T-cell (primary cell): ENCODE measurements at regions not wholly inside any gene's neighbourhood (a gene's known extent, or its start where the extent isn't known, plus 50 kb on each side); places are given as distances from the start of the nearest gene placed in this dataset.

ENCODE experiments used
- ATAC-seq, 4 experiments: fragments of 200-7000 bp in 3 of 4; fragments of 150-1000 bp in 1 of 4; cut with Tn5 transposase; replicated peaks in 1 of 4; 1 replicate in 3 of 4; 2 replicates in 1 of 4; pipeline ENCODE4 v1.10.0; 2021; ENCODE audit warnings: moderate library complexity in 3 of 4, mild to moderate bottlenecking in 2 of 4, moderate number of reproducible peaks in 1 of 4
- CTCF ChIA-PET, 2 donors: fragments of 300-600 bp; sonication (Branson Sonifier 250); formaldehyde crosslinking; loops; one replicate each; lab custom pipeline; 2022; ENCODE audit warnings: antibody characterized with exemption in 2 of 2; lab: Charles Lee
- POLR2A ChIA-PET, 2 donors: fragments of 300-600 bp; sonication (Branson Sonifier 250); formaldehyde crosslinking; loops; one replicate each; lab custom pipeline; 2022; ENCODE audit warnings: antibody characterized with exemption in 2 of 2; lab: Charles Lee
- DNase-seq, 35 experiments: peaks; one replicate each; pipeline versions ENCODE4 v3.0.0 to v3.0.0-alpha.2; 2013 to 2023
- H3K27ac ChIP-seq: one replicate; pipeline ENCODE4 v1.5.1; 2013; ENCODE audit warnings: low read length
- H3K27me3 ChIP-seq, 2 experiments: replicated peaks in 1 of 2; 1 replicate in 1 of 2; 2 replicates in 1 of 2; pipeline versions ENCODE4 v1.6.1 to v1.7.0; 2013; ENCODE audit warnings: low read length in 1 of 2, mixed read lengths in 1 of 2; ENCODE audit not compliant: control insufficient read depth in 2 of 2, insufficient read depth in 2 of 2; ENCODE audit errors: extremely low read depth in 1 of 2
- H3K36me3 ChIP-seq, 2 donors: 1 replicate in 1 of 2; 2 replicates in 1 of 2; pipeline versions ENCODE4 v1.6.1 to v1.7.0; 2013; ENCODE audit warnings: low read length in 1 of 2; ENCODE audit not compliant: control insufficient read depth in 2 of 2, insufficient read depth in 1 of 2; ENCODE audit errors: extremely low read depth in 1 of 2
- H3K4me1 ChIP-seq, 2 experiments: 1 replicate in 1 of 2; 2 replicates in 1 of 2; pipeline versions ENCODE4 v1.6.1 to v1.7.0; 2013; ENCODE audit warnings: low read length in 2 of 2, mixed read lengths in 1 of 2; ENCODE audit not compliant: insufficient read depth in 2 of 2, control insufficient read depth in 1 of 2; ENCODE audit errors: extremely low read depth in 1 of 2
- H3K4me3 ChIP-seq, 2 donors: 1 replicate in 1 of 2; 2 replicates in 1 of 2; pipeline versions ENCODE4 v1.5.1 to v1.7.0; 2013; ENCODE audit warnings: mild to moderate bottlenecking in 2 of 2, low read length in 1 of 2, moderate library complexity in 1 of 2; ENCODE audit not compliant: control insufficient read depth in 1 of 2; ENCODE audit errors: extremely low read depth in 1 of 2
- H3K9me3 ChIP-seq: 2 replicates; pipeline ENCODE4 v1.7.0; 2013
- H3K27ac Mint-ChIP-seq, 2 donors: one replicate each; pipeline ENCODE4 v1.8.0; 2020 to 2021; ENCODE audit warnings: mild to moderate bottlenecking in 2 of 2, mixed read lengths in 2 of 2
- H3K27me3 Mint-ChIP-seq, 2 donors: one replicate each; pipeline ENCODE4 v1.8.0; 2021 to 2022; ENCODE audit warnings: mixed read lengths in 2 of 2
- H3K36me3 Mint-ChIP-seq: one replicate; pipeline ENCODE4 v1.8.0; 2021; ENCODE audit warnings: mixed read lengths
- H3K4me1 Mint-ChIP-seq, 3 donors: one replicate each; pipeline ENCODE4 v1.8.0; 2020 to 2022; ENCODE audit warnings: mixed read lengths in 3 of 3, mild to moderate bottlenecking in 1 of 3
- H3K4me3 Mint-ChIP-seq, 3 donors: one replicate each; pipeline ENCODE4 v1.8.0; 2020 to 2022; ENCODE audit warnings: mild to moderate bottlenecking in 3 of 3, mixed read lengths in 3 of 3, moderate library complexity in 3 of 3
- H3K9me3 Mint-ChIP-seq, 3 donors: one replicate each; pipeline ENCODE4 v1.8.0; 2020 to 2022; ENCODE audit warnings: mixed read lengths in 3 of 3
- WGBS: methylation state at CpG from one replicate; pipeline ENCODE4 v1.1.5; 2013; ENCODE audit warnings: missing lambda C conversion rate; ENCODE audit not compliant: insufficient coverage; 5-methylcytosine and 5-hydroxymethylcytosine counted together

- H3K4me3 ChIP-seq = no peak overlapping the region
- H3K27ac ChIP-seq = no peak overlapping the region
- Mint-ChIP-seq H3K9me3 (no peaks in the 10 kb centered on the region), H3K27me3 (peaks cover 0 to 7% of the 10 kb centered on the region in 2 donors), H3K4me1 (peaks cover 20 to 25% (median 24%) of the 10 kb centered on the region in 3 donors), H3K4me3 (no peak overlapping the region), H3K36me3 (no peaks in the 10 kb centered on the region), H3K27ac (no peak overlapping the region)
- peaks cover 0 to 12% of the 10 kb centered on the region in 2 experiments for H3K27me3 ChIP-seq
- no peaks in the 10 kb centered on the region for H3K9me3 ChIP-seq
- peaks cover 2 to 21% of the 10 kb centered on the region in 2 experiments for H3K4me1 ChIP-seq
- no peak for DNase-seq
- WGBS = 90% methylated on average over 11 of the region's 21 CpGs
- H3K36me3 ChIP-seq = no peaks in the 10 kb centered on the region
- ChIA-PET POLR2A (no interaction called here), CTCF (no interaction called here)
- no peak for ATAC-seq
Measured at GRCh38 chr12:131612092-131612755, 98.7 kb upstream of the SFSWAP start.

GRCh38 chr12:131613186-131613585, 97.7 kb upstream of the SFSWAP start:
- WGBS = 77% methylated on average over 9 of the region's 11 CpGs
- CTCF ChIA-PET = no interaction called here
- no peak overlapping the region for H3K4me3 Mint-ChIP-seq

DNA sequence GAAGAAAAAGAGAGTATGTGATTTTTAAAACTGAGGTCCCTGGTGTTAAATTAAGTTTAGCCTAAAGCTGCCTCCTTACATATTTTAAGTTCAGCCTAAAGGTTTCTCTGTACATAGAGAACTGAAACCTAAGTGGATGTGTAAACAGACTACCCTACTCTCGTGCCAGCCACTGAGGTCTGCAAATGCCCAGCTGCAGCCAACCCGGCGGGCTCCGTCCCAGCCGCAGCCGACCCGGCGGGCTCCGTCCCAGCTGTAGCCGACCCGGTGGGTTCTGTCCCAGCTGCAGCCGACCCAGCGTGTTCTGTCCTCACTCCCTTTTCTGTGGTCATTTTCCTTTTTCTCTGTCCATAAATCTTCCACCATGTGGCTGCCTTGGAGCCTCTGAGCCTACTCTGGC, 97.2 kb upstream of the SFSWAP start:
- WGBS = 95% methylated on average over 12 of the region's 13 CpGs
- Histone ChIP-seq H3K9me3 (no peaks in the 10 kb centered on the region), H3K4me3 (no peak overlapping the region), H3K36me3 (no peaks in the 10 kb centered on the region), H3K27me3 (peaks cover 0 to 25% of the 10 kb centered on the region in 2 experiments), H3K4me1 (peaks cover 2 to 12% of the 10 kb centered on the region in 2 experiments), H3K27ac (no peak overlapping the region)
- ATAC-seq (no peak), DNase-seq (no peak)
- H3K9me3 Mint-ChIP-seq = no peaks in the 10 kb centered on the region
- H3K36me3 Mint-ChIP-seq = no peaks in the 10 kb centered on the region
- no peak overlapping the region for H3K27ac Mint-ChIP-seq
- no peak overlapping the region for H3K4me3 Mint-ChIP-seq
- H3K27me3 Mint-ChIP-seq = peaks cover 0 to 12% of the 10 kb centered on the region in 2 donors
- CTCF ChIA-PET = no interaction called here
- H3K4me1 Mint-ChIP-seq = peaks cover 10 to 12% (median 11%) of the 10 kb centered on the region in 3 donors
- POLR2A ChIA-PET = no interaction called here

More at GRCh38 chr12:131613186-131613585, 97.7 kb upstream of the SFSWAP start:
- Histone ChIP-seq H3K4me1 (peaks cover 2 to 14% of the 10 kb centered on the region in 2 experiments), H3K27ac (no peak overlapping the region), H3K36me3 (no peaks in the 10 kb centered on the region), H3K4me3 (no peak overlapping the region), H3K9me3 (no peaks in the 10 kb centered on the region), H3K27me3 (peaks cover 0 to 21% of the 10 kb centered on the region in 2 experiments)
- Mint-ChIP-seq H3K4me1 (peaks cover 11 to 16% (median 14%) of the 10 kb centered on the region in 3 donors), H3K36me3 (no peaks in the 10 kb centered on the region), H3K27ac (no peak overlapping the region), H3K27me3 (peaks cover 0 to 10% of the 10 kb centered on the region in 2 donors), H3K9me3 (no peaks in the 10 kb centered on the region)
- no peak for ATAC-seq
- no peak for DNase-seq
- POLR2A ChIA-PET = no interaction called here

GRCh38 chr12:131615326-131616042, 95.4 kb upstream of the SFSWAP start:
- Mint-ChIP-seq H3K27ac (no peak overlapping the region), H3K4me3 (no peak overlapping the region), H3K27me3 (peaks cover 3 to 20% of the 10 kb centered on the region in 2 donors), H3K9me3 (no peaks in the 10 kb centered on the region), H3K36me3 (no peaks in the 10 kb centered on the region), H3K4me1 (no peaks in the 10 kb centered on the region)
- Histone ChIP-seq H3K4me1 (no peaks in the 10 kb centered on the region), H3K27ac (no peak overlapping the region), H3K9me3 (no peaks in the 10 kb centered on the region), H3K4me3 (no peak overlapping the region), H3K27me3 (peaks cover 0 to 40% of the 10 kb centered on the region in 2 experiments), H3K36me3 (no peaks in the 10 kb centered on the region)
- 67% methylated on average over 1 of the region's 6 CpGs for WGBS
- ATAC-seq (no peak), DNase-seq (no peak)
- POLR2A ChIA-PET = no interaction called here
- CTCF ChIA-PET = no interaction called here

- Histone ChIP-seq H3K27me3 (peaks cover 0 to 46% of the 10 kb centered on the region in 2 experiments), H3K27ac (no peak overlapping the region), H3K36me3 (no peaks in the 10 kb centered on the region), H3K9me3 (no peaks in the 10 kb centered on the region), H3K4me3 (no peak overlapping the region), H3K4me1 (no peaks in the 10 kb centered on the region)
- ChIA-PET CTCF (no interaction called here), POLR2A (no interaction called here)
- H3K27me3 Mint-ChIP-seq = peaks cover 3 to 20% of the 10 kb centered on the region in 2 donors
- no peak overlapping the region for H3K27ac Mint-ChIP-seq
- no peak overlapping the region for H3K4me3 Mint-ChIP-seq
- 90% methylated on average over 17 of the region's 19 CpGs for WGBS
- no peaks in the 10 kb centered on the region for H3K4me1 Mint-ChIP-seq
- DNase-seq (no peak), ATAC-seq (no peak)
- H3K9me3 Mint-ChIP-seq = no peaks in the 10 kb centered on the region
- no peaks in the 10 kb centered on the region for H3K36me3 Mint-ChIP-seq
Measured at GRCh38 chr12:131616043-131616700, 94.7 kb upstream of the SFSWAP start.

DNA sequence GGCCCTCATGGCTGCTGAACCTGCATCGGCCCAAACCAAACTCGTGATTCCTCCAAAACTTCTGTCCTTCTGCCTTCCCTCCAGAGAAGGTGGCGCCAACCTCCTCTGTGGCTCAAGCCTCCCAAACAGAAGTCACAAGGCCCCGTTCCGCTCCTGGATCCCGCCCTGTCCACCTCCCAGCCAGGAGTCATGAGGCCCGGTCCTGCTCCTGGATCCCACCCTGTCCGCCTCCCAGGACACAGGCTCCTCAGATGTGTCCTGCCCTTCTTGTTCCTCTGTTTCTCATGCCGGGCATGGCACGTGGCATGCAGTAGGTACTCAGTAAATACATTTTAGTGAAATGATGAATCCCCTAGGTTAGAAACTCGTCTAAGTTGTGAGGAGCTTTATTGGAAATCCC, 94.2 kb upstream of the SFSWAP start:
- 75% methylated on average over 9 of the region's 11 CpGs for WGBS
- no peak overlapping the region for H3K27ac Mint-ChIP-seq
- peaks cover 3 to 23% of the 10 kb centered on the region in 2 donors for H3K27me3 Mint-ChIP-seq
- Histone ChIP-seq H3K27ac (no peak overlapping the region), H3K4me1 (no peaks in the 10 kb centered on the region), H3K9me3 (no peaks in the 10 kb centered on the region), H3K27me3 (peaks cover 0 to 51% of the 10 kb centered on the region in 2 experiments), H3K4me3 (no peak overlapping the region), H3K36me3 (no peaks in the 10 kb centered on the region)
- no peaks in the 10 kb centered on the region for H3K4me1 Mint-ChIP-seq
- CTCF ChIA-PET = no interaction called here
- no peaks in the 10 kb centered on the region for H3K9me3 Mint-ChIP-seq
- H3K4me3 Mint-ChIP-seq = no peak overlapping the region
- ATAC-seq = no peak
- POLR2A ChIA-PET = no interaction called here
- H3K36me3 Mint-ChIP-seq = no peaks in the 10 kb centered on the region
- no peak for DNase-seq
